T-cell (primary cell): ENCODE measurements at regions not wholly inside any gene's neighbourhood (a gene's known extent, or its start where the extent isn't known, plus 50 kb on each side); places are given as distances from the start of the nearest gene placed in this dataset.
"Not testable (repeated sequence)": the region's sequence is repeated elsewhere in the genome, so short reads cannot be mapped to it uniquely, and the experiment has no call there.

Source experiments
- ATAC-seq, 4 experiments: fragments of 200-7000 bp in 3 of 4; fragments of 150-1000 bp in 1 of 4; cut with Tn5 transposase; replicated peaks in 1 of 4; 1 replicate in 3 of 4; 2 replicates in 1 of 4; pipeline ENCODE4 v1.10.0; 2021; ENCODE audit warnings: moderate library complexity in 3 of 4, mild to moderate bottlenecking in 2 of 4, moderate number of reproducible peaks in 1 of 4
- CTCF ChIA-PET, 2 donors: fragments of 300-600 bp; sonication (Branson Sonifier 250); formaldehyde crosslinking; loops; one replicate each; lab custom pipeline; 2022; ENCODE audit warnings: antibody characterized with exemption in 2 of 2; lab: Charles Lee
- POLR2A ChIA-PET, 2 donors: fragments of 300-600 bp; sonication (Branson Sonifier 250); formaldehyde crosslinking; loops; one replicate each; lab custom pipeline; 2022; ENCODE audit warnings: antibody characterized with exemption in 2 of 2; lab: Charles Lee
- DNase-seq, 35 experiments: peaks; one replicate each; pipeline versions ENCODE4 v3.0.0 to v3.0.0-alpha.2; 2013 to 2023
- H3K27ac ChIP-seq: one replicate; pipeline ENCODE4 v1.5.1; 2013; ENCODE audit warnings: low read length
- H3K27me3 ChIP-seq, 2 experiments: replicated peaks in 1 of 2; 1 replicate in 1 of 2; 2 replicates in 1 of 2; pipeline versions ENCODE4 v1.6.1 to v1.7.0; 2013; ENCODE audit warnings: low read length in 1 of 2, mixed read lengths in 1 of 2; ENCODE audit not compliant: control insufficient read depth in 2 of 2, insufficient read depth in 2 of 2; ENCODE audit errors: extremely low read depth in 1 of 2
- H3K36me3 ChIP-seq, 2 donors: 1 replicate in 1 of 2; 2 replicates in 1 of 2; pipeline versions ENCODE4 v1.6.1 to v1.7.0; 2013; ENCODE audit warnings: low read length in 1 of 2; ENCODE audit not compliant: control insufficient read depth in 2 of 2, insufficient read depth in 1 of 2; ENCODE audit errors: extremely low read depth in 1 of 2
- H3K4me1 ChIP-seq, 2 experiments: 1 replicate in 1 of 2; 2 replicates in 1 of 2; pipeline versions ENCODE4 v1.6.1 to v1.7.0; 2013; ENCODE audit warnings: low read length in 2 of 2, mixed read lengths in 1 of 2; ENCODE audit not compliant: insufficient read depth in 2 of 2, control insufficient read depth in 1 of 2; ENCODE audit errors: extremely low read depth in 1 of 2
- H3K4me3 ChIP-seq, 2 donors: 1 replicate in 1 of 2; 2 replicates in 1 of 2; pipeline versions ENCODE4 v1.5.1 to v1.7.0; 2013; ENCODE audit warnings: mild to moderate bottlenecking in 2 of 2, low read length in 1 of 2, moderate library complexity in 1 of 2; ENCODE audit not compliant: control insufficient read depth in 1 of 2; ENCODE audit errors: extremely low read depth in 1 of 2
- H3K9me3 ChIP-seq: 2 replicates; pipeline ENCODE4 v1.7.0; 2013
- H3K27ac Mint-ChIP-seq, 2 donors: one replicate each; pipeline ENCODE4 v1.8.0; 2020 to 2021; ENCODE audit warnings: mild to moderate bottlenecking in 2 of 2, mixed read lengths in 2 of 2
- H3K27me3 Mint-ChIP-seq, 2 donors: one replicate each; pipeline ENCODE4 v1.8.0; 2021 to 2022; ENCODE audit warnings: mixed read lengths in 2 of 2
- H3K36me3 Mint-ChIP-seq: one replicate; pipeline ENCODE4 v1.8.0; 2021; ENCODE audit warnings: mixed read lengths
- H3K4me1 Mint-ChIP-seq, 3 donors: one replicate each; pipeline ENCODE4 v1.8.0; 2020 to 2022; ENCODE audit warnings: mixed read lengths in 3 of 3, mild to moderate bottlenecking in 1 of 3
- H3K4me3 Mint-ChIP-seq, 3 donors: one replicate each; pipeline ENCODE4 v1.8.0; 2020 to 2022; ENCODE audit warnings: mild to moderate bottlenecking in 3 of 3, mixed read lengths in 3 of 3, moderate library complexity in 3 of 3
- H3K9me3 Mint-ChIP-seq, 3 donors: one replicate each; pipeline ENCODE4 v1.8.0; 2020 to 2022; ENCODE audit warnings: mixed read lengths in 3 of 3
- WGBS: methylation state at CpG from one replicate; pipeline ENCODE4 v1.1.5; 2013; ENCODE audit warnings: missing lambda C conversion rate; ENCODE audit not compliant: insufficient coverage; 5-methylcytosine and 5-hydroxymethylcytosine counted together

GRCh38 chr18:75723521-75724340 lies 296.2 kb upstream of the SMIM21 start:
- Histone ChIP-seq H3K27me3 (peaks cover 0 to 3% of the 10 kb centered on the region in 2 experiments), H3K9me3 (no peaks in the 10 kb centered on the region), H3K4me3 (no peak overlapping the region), H3K4me1 (no peaks in the 10 kb centered on the region), H3K27ac (no peak overlapping the region), H3K36me3 (no peaks in the 10 kb centered on the region)
- ATAC-seq (no peak), DNase-seq (no peak)
- WGBS, result 82% methylated on average over 7 of the region's 10 CpGs
- Mint-ChIP-seq H3K9me3 (peaks cover 0 to 2% (median 0%) of the 10 kb centered on the region in 3 donors), H3K4me1 (no peaks in the 10 kb centered on the region), H3K36me3 (no peaks in the 10 kb centered on the region), H3K4me3 (no peak overlapping the region), H3K27ac (no peak overlapping the region), H3K27me3 (peaks cover 10 to 21% of the 10 kb centered on the region in 2 donors)
- CTCF ChIA-PET, result interaction anchor here in 1 of 2 donors (0.6 kb wide), 1 partner anchor 25 kb away, joined by 3 read pairs; no protein-coding TSS in a partner anchor
- POLR2A ChIA-PET, result no interaction called here

GRCh38 chr18:75714766-75715165 lies 287.3 kb upstream of the SMIM21 start:
- 43% methylated on average over 1 of the region's 3 CpGs for WGBS
- Mint-ChIP-seq H3K9me3 (peaks cover 0 to 7% (median 0%) of the 10 kb centered on the region in 3 donors), H3K27me3 (peaks cover 2 to 10% of the 10 kb centered on the region in 2 donors), H3K36me3 (no peaks in the 10 kb centered on the region), H3K4me3 (no peak overlapping the region), H3K4me1 (no peaks in the 10 kb centered on the region), H3K27ac (no peak overlapping the region)
- CTCF ChIA-PET, result no interaction called here
- Histone ChIP-seq H3K9me3 (no peaks in the 10 kb centered on the region), H3K4me1 (no peaks in the 10 kb centered on the region), H3K27ac (no peak overlapping the region), H3K4me3 (no peak overlapping the region), H3K36me3 (no peaks in the 10 kb centered on the region), H3K27me3 (no peaks in the 10 kb centered on the region)
- POLR2A ChIA-PET, result no interaction called here
- ATAC-seq (no peak), DNase-seq (no peak)

GRCh38 chr18:75712124-75712867 lies 284.8 kb upstream of the SMIM21 start:
- H3K4me3 Mint-ChIP-seq, H3K27ac Mint-ChIP-seq, H3K4me1 Mint-ChIP-seq, H3K9me3 ChIP-seq, POLR2A ChIA-PET, H3K9me3 Mint-ChIP-seq, H3K27me3 Mint-ChIP-seq, H3K27ac ChIP-seq, H3K4me1 ChIP-seq, H3K36me3 ChIP-seq, H3K27me3 ChIP-seq, H3K4me3 ChIP-seq, CTCF ChIA-PET, DNase-seq, H3K36me3 Mint-ChIP-seq, ATAC-seq: not testable (repeated sequence)
- 88% methylated on average over 18 of the region's 24 CpGs for WGBS

DNA sequence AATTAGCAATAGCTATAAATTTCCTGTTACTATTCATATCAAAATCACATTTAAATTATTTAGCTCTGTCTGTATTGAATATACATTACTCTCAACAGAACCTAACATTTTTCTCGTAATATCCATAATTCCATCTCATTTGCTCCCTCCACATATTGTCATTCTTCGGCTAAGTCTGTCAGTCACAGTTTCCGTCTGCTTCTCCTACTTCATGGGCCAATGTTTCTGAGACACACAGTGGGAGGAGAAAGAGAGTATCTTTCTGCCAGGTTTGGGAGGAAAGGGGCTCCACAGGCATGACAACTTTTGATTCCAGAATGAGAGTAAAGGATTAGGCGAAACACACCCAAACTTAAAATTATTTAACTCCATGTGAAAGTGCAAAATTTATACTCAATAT lies 273.1 kb upstream of the SMIM21 start:
- POLR2A ChIA-PET, result no interaction called here
- H3K9me3 Mint-ChIP-seq, result no peaks in the 10 kb centered on the region
- CTCF ChIA-PET, result interaction anchor here in 1 of 2 donors (0.6 kb wide), 1 partner anchor 1003 kb away, joined by 3 read pairs; no protein-coding TSS in a partner anchor

DNA sequence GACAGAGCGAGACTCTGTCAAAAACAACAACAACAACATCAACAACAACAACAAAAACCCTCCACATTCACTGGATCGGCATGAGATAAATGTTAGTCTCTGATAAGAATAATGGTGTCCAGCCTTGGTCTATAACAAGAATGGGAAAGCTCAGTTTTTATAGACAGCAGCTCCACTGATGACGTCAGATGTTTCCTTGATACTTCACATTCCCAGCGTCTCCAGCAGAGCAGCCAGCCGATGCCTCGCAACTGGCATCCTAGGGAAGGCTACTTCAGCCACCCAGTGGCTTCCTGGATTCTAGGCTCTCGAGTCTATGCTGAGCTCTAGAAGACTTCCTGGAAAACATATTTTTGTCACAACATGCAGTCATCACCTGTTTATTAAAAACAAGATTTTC lies 271.4 kb upstream of the SMIM21 start:
- CTCF ChIA-PET, result no interaction called here
- DNase-seq (no peak), ATAC-seq (no peak)
- 100% methylated on average over 4 of the region's 7 CpGs for WGBS
- POLR2A ChIA-PET, result no interaction called here
- Mint-ChIP-seq H3K4me3 (no peak overlapping the region), H3K36me3 (no peaks in the 10 kb centered on the region), H3K9me3 (no peaks in the 10 kb centered on the region), H3K27ac (no peak overlapping the region), H3K27me3 (peaks cover 2 to 11% of the 10 kb centered on the region in 2 donors), H3K4me1 (no peaks in the 10 kb centered on the region)
- no peaks in the 10 kb centered on the region for H3K36me3 ChIP-seq
- H3K4me3 ChIP-seq, result no peak overlapping the region
- no peaks in the 10 kb centered on the region for H3K9me3 ChIP-seq
- H3K27ac ChIP-seq, result no peak overlapping the region
- peaks cover 0 to 12% of the 10 kb centered on the region in 2 experiments for H3K27me3 ChIP-seq
- H3K4me1 ChIP-seq, result no peaks in the 10 kb centered on the region

More for the DNA sequence above, 273.1 kb upstream of the SMIM21 start:
- Histone ChIP-seq H3K4me3 (no peak overlapping the region), H3K9me3 (no peaks in the 10 kb centered on the region), H3K36me3 (no peaks in the 10 kb centered on the region), H3K27me3 (peaks cover 0 to 9% of the 10 kb centered on the region in 2 experiments), H3K4me1 (no peaks in the 10 kb centered on the region), H3K27ac (no peak overlapping the region)
- no CpG with 5 or more reads among the region's 4 CpGs for whole genome bisulfite sequencing
- Mint-ChIP-seq H3K27ac (no peak overlapping the region), H3K4me1 (no peaks in the 10 kb centered on the region), H3K4me3 (no peak overlapping the region), H3K27me3 (peaks cover 2 to 3% of the 10 kb centered on the region in 2 donors), H3K36me3 (no peaks in the 10 kb centered on the region)
- DNase-seq (no peak), ATAC-seq (no peak)

- H3K36me3 ChIP-seq, result no peaks in the 10 kb centered on the region
- no peak overlapping the region for H3K27ac ChIP-seq
- Mint-ChIP-seq H3K4me3 (no peak overlapping the region), H3K36me3 (no peaks in the 10 kb centered on the region), H3K9me3 (no peaks in the 10 kb centered on the region), H3K27me3 (peaks cover 0 to 11% of the 10 kb centered on the region in 2 donors), H3K27ac (no peak overlapping the region), H3K4me1 (no peaks in the 10 kb centered on the region)
- ChIA-PET POLR2A (no interaction called here), CTCF (no interaction called here)
- H3K9me3 ChIP-seq, result no peaks in the 10 kb centered on the region
- peaks cover 0 to 10% of the 10 kb centered on the region in 2 experiments for H3K27me3 ChIP-seq
- DNase-seq (no peak), ATAC-seq (no peak)
- H3K4me3 ChIP-seq, result no peak overlapping the region
- no CpG with 5 or more reads among the region's 4 CpGs for WGBS
- H3K4me1 ChIP-seq, result no peaks in the 10 kb centered on the region
Observed at GRCh38 chr18:75697493-75697892, 270.0 kb upstream of the SMIM21 start.
